Islet of Langerhans (tissue), 1 donor: ENCODE measurements at regions not wholly inside any gene's neighbourhood (a gene's known extent, or its start where the extent isn't known, plus 50 kb on each side); places are given as distances from the start of the nearest gene placed in this dataset.

Source experiments
- FAIRE-seq: peaks from one replicate; lab custom pipeline; 2011; peaks lifted over from hg19 to GRCh38; lab: Jason Lieb, UNC

DNA sequence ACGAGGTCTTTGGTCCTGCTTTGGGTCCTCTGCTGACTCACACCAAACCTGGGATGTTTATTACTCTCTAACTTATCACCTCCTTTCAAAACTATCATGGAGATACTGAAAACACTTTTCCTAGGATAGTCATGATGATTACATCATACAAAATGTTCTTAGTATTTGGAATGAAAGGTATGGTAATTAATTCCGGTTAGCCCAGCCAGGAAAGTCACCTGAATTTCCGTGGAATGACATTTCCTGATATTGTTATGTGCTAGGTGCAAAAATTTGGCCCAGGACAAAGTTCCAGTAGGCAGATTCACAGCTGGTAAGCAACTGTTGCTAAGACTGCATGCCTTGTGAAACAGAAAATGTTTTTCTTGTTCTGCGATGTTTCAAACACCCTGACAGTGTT is 203.4 kb downstream of the ZNF648 start:
- no peak for FAIRE-seq
